Keratinocyte (primary cell): ENCODE measurements at regions not wholly inside any gene's neighbourhood (a gene's known extent, or its start where the extent isn't known, plus 50 kb on each side); places are given as distances from the start of the nearest gene placed in this dataset.

Source experiments
- CTCF ChIP-seq, 3 experiments: IDR thresholded peaks in 1 of 3; conservative IDR thresholded peaks in 1 of 3; optimal IDR thresholded peaks in 1 of 3; 2 replicates in 2 of 3; 3 replicates in 1 of 3; pipeline versions ENCODE3 to v1.5.1; 2011; ENCODE audit warnings: low read length in 3 of 3, mild to moderate bottlenecking in 3 of 3, moderate library complexity in 2 of 3, control low read depth in 1 of 3, inconsistent platforms in 1 of 3; ENCODE audit not compliant: insufficient read depth in 2 of 3; ENCODE audit errors: extremely low read depth in 1 of 3
- EZH2 ChIP-seq: IDR thresholded peaks from one replicate; pipeline ENCODE4 v1.6.1; 2012; ENCODE audit warnings: inconsistent platforms, mild to moderate bottlenecking, low read length, moderate library complexity

DNA sequence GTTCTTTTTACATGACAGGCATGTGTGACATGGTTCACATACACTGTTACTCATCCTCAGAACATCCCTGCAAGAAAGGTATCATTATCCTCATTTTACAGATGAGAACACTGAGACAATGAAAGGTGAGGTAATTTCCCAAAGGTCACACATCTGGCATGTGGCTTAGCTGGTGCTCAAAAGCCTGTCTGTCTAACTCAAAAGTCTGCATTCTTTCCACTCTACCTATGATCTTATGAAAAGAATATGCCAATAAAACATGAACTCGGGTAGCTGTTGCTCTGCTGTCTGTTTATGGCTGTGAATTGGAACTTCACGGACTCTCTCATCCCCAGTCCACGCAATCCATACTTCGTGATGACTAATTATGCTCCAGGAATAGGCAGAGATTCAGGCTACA lies 79.0 kb upstream of the ODAD2 start:
- TF ChIP-seq EZH2, result no peak
- TF ChIP-seq CTCF (optimal IDR thresholded peaks at IDR 0.05 in 1 of 3, IDR thresholded peaks at IDR 0.05 in 1 of 3, conservative IDR thresholded peaks at IDR 0.05 in 1 of 3; ENCODE audit: extremely low read depth in 1 of 3, insufficient read depth in 2 of 3, low read length in 3 of 3), result no peak
